GM21528 (cell line): ENCODE measurements at regions not wholly inside any gene's neighbourhood (a gene's known extent, or its start where the extent isn't known, plus 50 kb on each side); places are given as distances from the start of the nearest gene placed in this dataset.
"Not testable (repeated sequence)": the region's sequence is repeated elsewhere in the genome, so short reads cannot be mapped to it uniquely, and the experiment has no call there.

ENCODE experiments used
- ATAC-seq: cut with Tn5 transposase; IDR thresholded peaks from one replicate; pipeline ENCODE4 v1.9.1; 2021; ENCODE audit warnings: mild to moderate bottlenecking, moderate library complexity; ENCODE audit not compliant: unreplicated experiment, low FRiP score

DNA sequence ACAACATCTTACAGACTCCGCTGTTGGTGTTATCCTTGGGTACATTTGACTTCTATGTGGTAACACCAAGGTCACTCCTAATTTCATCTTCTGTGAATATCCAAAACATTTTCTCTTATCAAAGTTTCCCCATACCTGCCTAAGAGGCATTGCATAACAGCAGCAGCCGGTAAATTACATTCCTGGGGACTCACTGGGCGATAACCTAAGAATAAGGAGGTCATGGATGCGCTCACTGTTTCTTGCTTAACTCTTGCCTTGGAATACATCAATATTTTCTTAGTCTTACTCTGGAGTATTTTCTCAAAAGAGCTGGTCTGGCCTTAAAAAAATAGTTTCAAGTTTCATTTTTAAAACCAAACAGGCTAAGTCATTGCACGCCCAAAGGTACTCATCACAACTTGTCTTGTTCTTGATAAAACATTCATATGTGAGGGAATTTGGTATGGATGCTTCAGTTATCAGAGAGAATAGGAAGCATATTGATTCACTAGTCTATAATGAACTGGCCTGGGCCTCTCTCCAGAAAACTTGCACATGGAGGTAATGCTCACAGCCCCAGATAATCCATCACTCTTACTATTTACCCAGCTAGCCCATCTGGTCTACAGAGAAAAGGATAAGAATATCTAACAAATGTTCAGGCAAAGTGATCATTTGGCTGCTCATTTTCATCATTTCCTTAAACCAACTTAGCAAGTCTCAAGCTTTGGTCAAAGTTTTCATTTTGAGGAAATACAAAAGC lies 235.0 kb upstream of the ERCC4 start:
- no peak for ATAC-seq

DNA sequence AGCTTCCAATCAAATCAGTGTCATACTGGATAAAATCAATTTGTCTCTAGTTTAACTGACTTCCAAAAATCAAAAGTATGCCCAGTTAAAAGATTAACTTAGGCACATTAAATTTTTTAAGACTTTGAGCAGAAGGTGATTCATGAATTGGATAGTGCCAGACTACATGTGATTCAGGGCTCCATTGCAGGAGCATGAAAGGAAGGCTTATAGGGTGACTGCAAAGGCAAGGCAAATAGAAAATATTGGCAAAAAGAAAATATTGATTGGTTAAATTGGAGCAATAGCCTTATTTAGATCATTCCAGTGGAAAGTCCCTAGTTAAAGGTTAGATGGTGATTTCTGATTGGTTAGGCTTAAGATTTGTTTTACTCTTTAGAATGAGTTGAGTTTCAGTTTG lies 223.9 kb upstream of the ERCC4 start:
- no peak for ATAC-seq

DNA sequence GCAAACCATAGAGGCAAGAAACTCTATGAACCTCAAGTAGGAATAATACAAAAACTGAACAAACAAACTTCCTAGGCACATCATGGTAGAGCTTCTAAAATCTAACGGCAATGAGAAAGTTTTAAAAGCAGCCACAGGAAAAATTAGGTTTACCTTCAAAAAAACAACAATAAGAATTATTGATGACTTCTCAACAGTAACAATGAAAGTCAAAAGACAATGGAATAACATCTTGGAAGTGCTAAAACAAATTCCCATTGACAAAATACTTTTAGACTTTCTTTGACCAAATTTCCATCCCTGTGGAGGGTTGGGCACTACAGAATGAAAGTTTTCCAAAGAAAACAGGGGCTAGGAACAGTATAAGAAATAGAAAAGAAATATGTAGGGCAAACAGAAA lies 222.9 kb upstream of the ERCC4 start:
- no peak for ATAC-seq

DNA sequence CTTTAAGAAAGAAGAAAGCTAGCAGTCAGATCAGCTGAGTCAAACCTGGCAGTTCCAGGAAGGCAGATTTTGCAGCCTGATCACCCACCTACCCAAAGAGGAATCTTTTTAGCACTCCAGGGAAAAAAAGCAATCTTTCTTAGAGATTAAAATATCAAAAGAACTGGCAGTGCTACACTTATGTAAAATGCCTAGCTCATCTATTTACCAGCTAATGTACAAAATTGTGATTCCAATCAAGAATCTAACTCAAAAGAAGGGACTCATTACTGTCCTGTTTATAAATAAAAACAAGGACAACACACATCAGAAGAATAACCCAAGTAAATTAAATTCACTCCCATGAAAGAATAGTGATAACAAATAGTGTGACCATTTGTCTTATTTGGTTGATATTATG lies 222.4 kb upstream of the ERCC4 start:
- no peak for ATAC-seq

DNA sequence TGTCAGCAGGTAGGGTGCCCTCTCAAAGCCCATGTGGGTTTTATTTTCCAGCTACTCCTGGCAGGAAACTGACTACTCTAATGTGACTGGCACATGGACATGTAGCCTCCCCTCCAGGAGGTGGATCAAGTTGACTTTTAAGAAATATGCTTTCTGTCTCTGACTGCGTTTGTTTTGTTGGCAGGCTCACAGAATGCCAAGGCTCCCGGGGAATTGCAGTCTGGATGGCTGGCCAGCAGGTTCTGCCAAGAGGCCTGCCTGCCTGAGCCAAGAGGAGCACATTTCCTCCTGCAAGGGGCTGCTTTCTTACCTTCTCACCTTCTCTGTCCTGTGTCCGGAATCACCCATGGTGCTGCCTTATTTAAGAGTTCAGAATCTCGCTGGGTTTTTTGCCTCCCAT lies 217.3 kb upstream of the ERCC4 start:
- no peak for ATAC-seq

DNA sequence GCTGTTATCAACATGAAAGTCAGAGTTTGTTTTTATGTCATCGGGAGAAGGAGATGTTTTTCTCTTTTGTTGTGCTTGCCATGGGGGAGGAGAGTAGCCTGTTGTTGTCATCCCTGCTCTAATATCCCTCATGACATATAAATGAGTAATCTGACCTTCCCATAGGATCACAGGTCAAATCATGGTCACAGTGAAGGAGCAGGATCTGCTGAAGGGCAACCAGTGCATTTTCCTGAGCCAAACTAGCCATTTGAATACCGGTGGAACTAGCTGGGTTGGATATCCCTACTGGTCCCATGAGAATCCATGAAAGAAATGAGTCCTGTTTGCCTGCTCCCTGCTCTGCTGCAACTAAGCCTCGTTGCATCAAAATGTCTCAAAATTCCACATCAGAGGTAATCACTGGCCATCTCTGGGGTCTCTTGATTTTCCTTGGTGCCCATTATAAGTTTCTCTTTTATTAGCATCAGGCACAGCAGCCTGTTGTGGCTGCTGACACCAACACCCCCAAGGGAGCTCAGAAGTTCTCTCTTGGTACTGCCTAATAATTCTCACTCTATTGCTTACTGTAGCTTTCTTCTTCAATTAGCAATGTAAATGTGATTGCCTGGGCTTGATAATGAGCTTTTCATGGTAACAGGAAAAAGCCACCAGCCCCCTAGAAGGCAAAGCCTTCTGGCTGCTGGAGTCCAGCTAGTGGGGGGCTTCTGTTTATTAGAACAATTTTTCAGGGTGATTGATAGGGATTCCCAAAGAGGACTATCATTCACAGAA lies 211.4 kb upstream of the ERCC4 start:
- ATAC-seq = no peak

DNA sequence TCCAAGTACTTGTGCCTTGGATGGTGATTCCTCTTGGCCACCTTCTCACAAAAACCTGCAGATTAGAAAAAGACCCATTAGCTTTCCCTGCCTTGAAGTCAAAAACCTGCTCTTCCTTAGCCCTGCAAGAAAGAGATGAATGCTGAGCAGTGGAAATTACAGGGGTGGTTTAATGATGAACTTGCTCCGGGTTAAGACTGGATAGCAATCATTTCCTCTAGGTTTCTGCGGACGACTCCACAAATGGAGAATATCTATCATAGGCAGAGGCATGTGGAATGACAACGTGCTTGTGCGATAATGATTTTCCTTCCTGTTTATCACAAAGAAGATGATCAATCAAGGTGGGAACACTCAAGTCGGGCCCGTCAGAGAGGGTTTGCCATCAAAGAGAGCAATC lies 201.2 kb upstream of the ERCC4 start:
- no peak for ATAC-seq

DNA sequence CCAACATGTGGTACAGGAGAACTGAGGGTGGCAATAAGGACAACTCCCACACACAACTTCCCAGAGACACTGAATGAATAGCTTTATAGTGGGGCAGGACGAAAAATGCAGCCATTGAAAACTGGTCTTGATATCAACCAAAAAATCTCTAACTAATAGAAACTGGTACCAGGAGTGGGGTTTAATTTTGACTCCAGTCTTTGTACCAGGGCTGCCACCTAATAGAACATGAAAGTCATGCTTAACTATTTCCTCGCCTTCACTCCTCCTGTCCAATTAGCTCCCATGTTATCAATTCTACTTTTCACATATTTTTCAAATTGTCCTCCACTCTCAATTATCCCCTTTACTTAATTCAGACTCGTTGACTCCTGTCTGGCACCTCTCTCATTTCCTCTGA lies 192.0 kb upstream of the ERCC4 start:
- ATAC-seq = no peak

DNA sequence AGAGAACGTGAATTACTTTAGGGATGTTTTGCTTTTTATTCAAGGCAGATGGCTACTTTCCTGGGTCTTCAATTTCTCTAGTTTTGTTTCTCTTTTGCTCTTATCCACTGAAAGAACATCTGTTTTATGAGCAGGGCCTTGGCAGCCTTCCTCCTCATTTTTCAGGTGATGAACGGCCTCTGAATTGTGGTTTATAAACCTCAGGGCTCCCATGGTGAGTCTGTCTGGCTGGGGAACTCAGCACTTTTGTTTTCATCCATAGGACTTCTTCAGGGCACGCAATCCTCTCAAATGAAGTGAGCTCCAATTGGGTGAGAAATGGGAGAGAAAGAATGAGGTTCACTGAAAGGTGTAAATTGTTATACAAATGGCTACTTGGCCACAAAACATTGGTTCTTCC lies 186.4 kb upstream of the ERCC4 start:
- ATAC-seq = no peak

DNA sequence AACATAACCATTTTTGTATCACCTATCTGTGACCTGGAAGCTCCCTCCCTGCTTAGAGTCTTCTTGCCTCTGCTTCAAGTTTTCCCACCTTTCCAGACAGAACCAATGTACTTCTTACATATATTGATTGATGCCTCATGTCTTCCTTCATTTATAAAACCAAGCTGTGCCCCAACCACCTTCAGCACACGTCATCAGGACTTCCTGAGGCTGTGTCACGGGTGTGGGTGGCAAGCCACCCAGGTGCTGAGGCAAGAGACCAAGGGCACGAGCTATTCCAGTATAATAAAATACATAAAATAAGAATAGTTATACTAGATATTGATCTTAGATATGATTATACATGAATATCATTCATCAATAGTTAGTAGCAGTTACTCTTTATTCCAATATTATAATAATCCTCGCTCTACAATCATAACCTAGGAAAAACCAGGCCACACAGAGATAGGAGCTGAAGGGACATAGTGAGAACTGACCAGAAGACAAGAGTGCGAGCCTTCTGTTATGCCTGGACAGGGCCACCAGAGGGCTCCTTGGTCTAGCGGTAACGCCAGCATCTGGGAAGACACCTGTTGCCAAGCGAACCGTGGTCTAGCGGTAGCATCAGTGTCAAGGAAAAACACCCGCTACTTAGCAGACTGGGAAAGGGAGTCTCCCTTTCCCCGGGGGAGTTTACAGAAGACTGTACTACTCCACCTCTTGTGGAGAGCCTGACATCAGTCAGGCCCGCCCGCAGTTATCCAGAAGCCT lies 180.2 kb upstream of the ERCC4 start:
- not testable (repeated sequence) for ATAC-seq

DNA sequence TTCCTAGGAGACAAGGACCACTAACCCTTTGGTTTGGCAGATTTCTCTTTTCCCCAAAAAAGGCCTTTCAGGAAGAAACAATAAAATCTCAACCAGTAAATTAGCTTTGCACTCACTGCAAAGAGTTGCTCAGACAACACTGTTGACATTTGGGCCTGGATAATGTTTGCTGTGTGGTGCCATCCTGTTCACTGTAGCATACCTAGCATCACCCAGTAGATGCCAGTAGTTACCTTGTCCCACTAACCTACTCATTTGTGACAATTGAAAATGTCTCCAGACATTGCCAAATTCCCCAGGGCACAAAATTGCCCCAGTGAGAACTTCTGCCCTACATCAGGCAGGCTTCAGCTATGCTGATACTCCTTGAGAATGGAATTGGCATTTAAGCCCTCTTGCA lies 177.0 kb upstream of the ERCC4 start:
- ATAC-seq = no peak

DNA sequence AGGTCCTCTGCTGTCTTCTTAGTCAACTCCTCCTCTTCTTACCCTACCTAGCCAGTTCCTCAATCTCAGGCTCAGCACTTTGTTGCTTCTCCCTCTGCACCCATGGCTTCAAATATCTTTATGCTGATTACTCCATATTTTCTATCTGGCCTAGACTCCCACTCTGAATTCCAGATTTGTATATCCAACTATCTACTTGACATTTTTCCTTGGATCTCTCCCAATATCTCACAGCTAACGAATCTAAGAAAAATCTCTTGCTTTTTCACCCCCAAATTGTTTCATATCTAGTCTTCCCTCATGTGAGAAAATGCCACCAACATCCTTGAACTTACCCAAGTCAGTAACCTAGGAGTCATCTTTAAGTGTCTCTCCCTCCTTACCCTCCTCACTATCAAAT lies 176.4 kb upstream of the ERCC4 start:
- ATAC-seq = no peak

DNA sequence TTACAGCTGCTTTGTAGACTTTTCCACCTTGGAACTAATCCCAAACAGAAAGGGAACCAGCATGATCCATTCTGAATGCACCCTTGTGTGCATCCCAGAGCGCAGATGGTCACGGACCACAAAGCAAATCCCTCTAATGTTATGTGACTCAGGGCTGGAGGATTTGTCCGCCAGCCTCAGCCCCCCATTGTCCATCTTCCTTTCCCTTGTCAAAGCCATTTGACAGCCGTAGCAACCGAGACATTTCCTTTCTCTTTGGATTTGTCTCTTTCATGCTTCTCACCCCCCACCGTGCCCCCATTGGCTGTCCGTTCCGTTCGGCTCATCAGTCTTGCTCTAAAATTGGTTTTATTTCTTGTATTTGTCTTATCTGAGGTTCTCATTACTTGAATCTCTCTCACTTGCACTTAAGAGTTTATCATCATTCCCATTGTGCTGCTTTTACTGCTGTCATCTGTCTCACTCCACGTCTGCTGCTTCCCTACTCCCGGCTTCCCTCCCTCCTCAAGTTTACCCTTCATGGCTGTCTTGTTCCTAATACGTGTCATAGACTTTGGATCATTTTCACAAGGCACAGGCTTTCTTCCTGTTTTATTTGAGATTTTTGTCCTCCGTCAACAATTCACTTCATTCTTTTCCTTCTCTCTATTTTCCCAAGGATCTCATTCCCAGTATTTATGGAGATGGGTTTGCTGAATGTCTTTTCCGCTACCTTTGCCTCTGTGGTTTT lies 163.4 kb upstream of the ERCC4 start:
- ATAC-seq = no peak

DNA sequence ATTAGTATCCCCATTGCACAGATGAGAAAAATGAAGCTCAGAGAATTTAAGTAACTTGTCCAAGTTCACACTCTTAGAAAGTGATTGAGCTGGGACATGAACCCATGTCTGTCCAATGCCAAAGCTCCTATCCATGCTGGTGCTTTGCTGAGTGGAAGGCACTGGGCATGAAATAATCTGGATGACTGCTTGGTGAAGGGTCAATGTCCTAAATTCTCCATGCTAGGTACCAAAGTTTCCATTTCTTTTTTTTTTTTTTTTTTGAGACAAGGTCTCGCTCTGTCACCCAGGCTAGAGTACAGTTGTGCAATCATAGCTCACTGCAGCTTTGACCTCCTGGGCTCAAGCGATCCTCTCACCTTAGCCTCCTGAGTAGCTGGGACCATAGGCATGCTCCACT lies 153.6 kb upstream of the ERCC4 start:
- no peak for ATAC-seq

DNA sequence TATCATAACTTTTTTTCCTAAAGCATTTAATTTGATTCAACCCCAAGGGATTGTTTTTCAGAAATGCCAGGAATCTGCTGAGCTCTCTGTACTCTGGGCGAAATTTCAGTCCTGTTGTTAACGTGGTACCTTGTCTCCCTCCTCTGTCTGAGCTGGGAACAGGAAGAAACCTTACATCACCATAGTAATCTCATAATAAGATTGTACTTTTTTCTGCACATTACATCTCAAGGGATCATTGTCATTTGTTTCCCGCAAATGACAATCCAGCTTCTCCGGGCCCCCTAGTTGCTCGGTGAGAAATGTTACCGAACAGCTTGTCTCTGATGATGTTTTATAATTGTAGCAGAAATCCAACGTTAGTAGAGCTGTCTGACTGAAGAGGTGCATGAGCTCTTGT lies 152.7 kb upstream of the ERCC4 start:
- ATAC-seq = no peak

DNA sequence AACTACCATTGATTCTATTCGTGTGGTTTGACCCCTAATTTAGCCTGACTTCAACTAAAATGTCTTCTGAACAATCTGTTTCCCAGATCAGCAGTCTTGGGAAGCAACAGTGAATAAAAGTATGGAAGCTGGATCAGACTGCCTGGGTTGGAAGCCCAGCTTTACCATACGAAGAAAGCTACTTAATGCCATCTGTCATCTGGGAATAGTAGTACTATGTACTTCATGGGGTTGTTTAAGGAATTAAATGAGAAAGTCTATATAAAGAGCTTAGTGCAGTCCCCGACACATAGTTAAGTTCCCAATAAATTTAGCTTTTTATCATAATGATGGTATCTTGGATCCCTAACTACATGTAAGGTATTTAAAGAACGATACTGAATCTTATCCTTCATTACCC lies 151.5 kb upstream of the ERCC4 start:
- no peak for ATAC-seq

DNA sequence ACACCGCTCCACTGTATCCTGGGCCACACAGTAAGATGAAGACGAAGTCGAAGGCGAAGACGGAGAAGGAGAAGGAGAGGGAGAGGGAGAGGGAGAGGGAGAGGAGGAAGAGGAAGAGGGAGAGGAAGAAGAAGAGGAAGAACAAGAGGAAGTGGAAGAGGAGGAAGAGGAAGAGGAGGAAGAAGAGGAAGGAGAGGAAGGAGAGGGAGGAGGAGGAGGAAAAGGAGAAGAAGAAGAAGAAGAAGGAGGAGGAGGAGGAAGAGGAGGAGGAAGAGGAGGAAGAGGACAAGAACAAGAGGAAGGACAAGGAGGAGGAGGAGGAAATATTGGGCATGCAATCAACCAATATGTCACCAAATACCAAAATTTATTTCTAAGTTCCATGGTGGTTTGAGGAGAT lies 149.5 kb upstream of the ERCC4 start:
- ATAC-seq = no peak

DNA sequence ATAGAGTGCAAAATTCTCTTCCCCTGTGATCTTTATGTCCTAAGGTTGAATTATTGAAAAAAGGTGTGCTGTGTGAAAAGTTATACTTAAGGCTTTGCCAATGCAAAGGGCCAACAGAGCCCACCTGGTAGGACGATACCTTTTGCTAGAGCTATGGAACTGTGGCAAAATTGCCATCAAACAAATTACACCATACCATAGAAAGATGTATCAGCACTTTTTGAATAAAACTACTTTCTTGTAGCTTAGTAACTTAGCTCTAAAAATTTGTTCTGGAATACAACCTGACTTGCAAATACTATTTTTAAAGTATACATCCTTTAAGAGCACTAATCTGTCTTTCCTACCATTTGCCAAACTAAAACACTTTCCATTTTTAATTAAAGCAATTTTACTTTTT lies 147.2 kb upstream of the ERCC4 start:
- ATAC-seq = no peak

DNA sequence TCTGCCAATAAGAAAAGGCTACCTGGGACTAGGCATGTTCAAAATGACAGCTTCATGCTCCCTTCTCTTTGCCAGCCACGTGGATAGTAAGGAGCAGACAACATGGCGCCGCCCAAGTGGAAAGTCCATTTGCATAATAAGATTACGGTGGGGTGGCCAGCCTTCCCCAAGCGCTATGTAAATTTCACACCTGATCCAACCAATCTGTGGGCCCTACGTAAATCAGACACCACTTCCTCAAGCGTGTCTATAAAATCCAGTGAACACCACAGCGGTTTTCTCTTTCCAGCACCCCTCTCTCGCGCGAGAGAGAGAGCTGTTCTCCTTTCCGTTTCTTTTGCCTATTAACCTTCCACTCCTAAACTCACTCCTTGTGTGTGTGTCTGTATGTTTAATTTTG lies 140.3 kb upstream of the ERCC4 start:
- ATAC-seq = no peak

DNA sequence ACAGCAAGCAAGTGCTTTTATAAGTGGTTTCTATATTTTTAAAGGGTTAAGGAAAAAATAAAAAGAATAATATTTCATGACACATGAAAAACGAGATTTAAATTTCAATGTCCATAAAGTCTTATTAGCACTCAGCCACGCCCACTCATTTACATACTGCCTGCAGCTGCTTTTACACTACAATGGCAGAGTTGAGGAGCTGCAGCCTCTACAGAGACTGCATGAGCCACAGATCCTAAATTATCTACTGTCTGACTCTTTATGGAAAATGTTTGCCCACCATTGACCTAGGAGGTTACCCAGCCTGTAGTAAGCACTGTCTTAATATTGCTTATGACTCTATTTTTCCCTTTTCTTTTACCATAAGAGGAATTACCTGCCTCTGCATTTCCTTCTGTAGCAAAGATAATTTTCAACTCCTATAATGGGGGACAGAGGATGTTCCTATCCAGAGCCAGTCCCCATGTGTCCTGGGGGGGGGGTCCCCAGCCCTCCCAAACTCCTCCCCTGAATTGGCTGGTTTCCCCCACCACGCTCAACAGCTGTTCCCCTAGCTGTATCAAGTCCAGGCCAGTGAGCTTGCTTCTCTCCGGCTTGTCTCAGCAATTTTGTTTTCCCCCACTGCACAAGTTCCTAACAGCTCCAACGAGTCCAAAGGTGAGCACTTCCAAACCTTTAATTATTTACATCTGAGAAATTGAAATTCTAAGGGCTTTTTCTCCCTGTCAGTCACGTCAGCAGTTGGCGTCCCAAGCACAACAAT lies 139.4 kb upstream of the ERCC4 start:
- no peak for ATAC-seq
